KMS-11 (cell line): ENCODE measurements at regions not wholly inside any gene's neighbourhood (a gene's known extent, or its start where the extent isn't known, plus 50 kb on each side); places are given as distances from the start of the nearest gene placed in this dataset.

ENCODE experiments used
- H2AFZ ChIP-seq: fragments of 200-600 bp; sonication (generic); 2 replicates; pipeline ENCODE4 v1.6.1; 2016; ENCODE audit warnings: antibody characterized with exemption, mixed run types, low read depth
- H3K27ac ChIP-seq: fragments of 200-600 bp; sonication (generic); 2 replicates; pipeline ENCODE4 v1.6.1; 2016; ENCODE audit warnings: mild to moderate bottlenecking, mixed run types
- H3K27me3 ChIP-seq: fragments of 200-600 bp; sonication (generic); 2 replicates; pipeline ENCODE4 v1.6.1; 2017; ENCODE audit warnings: mild to moderate bottlenecking, low read depth, mixed run types, moderate library complexity; ENCODE audit not compliant: insufficient read depth
- H3K36me3 ChIP-seq: fragments of 200-600 bp; sonication (generic); 2 replicates; pipeline ENCODE4 v1.6.1; 2017; ENCODE audit warnings: mild to moderate bottlenecking, mixed run types; ENCODE audit not compliant: insufficient read depth
- H3K4me1 ChIP-seq: fragments of 200-600 bp; sonication (generic); 2 replicates; pipeline ENCODE4 v1.6.1; 2016; ENCODE audit warnings: mild to moderate bottlenecking, low read depth, mixed run types; ENCODE audit not compliant: poor library complexity, severe bottlenecking
- H3K4me2 ChIP-seq: fragments of 200-600 bp; sonication (generic); 2 replicates; pipeline ENCODE4 v1.7.0; 2016; ENCODE audit warnings: mild to moderate bottlenecking, mixed run types
- H3K4me3 ChIP-seq: fragments of 200-600 bp; sonication (generic); IDR thresholded peaks from 2 replicates; pipeline ENCODE4 v1.6.1; 2017; ENCODE audit warnings: low read depth, low read length, mixed read lengths; ENCODE audit not compliant: insufficient read depth
- H3K79me2 ChIP-seq: fragments of 200-600 bp; sonication (generic); 2 replicates; pipeline ENCODE4 v1.6.1; 2016; ENCODE audit warnings: low read depth, mixed run types; ENCODE audit not compliant: insufficient read depth
- H3K9ac ChIP-seq: fragments of 200-600 bp; sonication (generic); 2 replicates; pipeline ENCODE4 v1.6.1; 2016; ENCODE audit warnings: mild to moderate bottlenecking, mixed run types
- H4K20me1 ChIP-seq: fragments of 200-600 bp; sonication (generic); 2 replicates; pipeline ENCODE4 v1.6.1; 2016; ENCODE audit warnings: mild to moderate bottlenecking, mixed run types; ENCODE audit not compliant: insufficient read depth
- CTCF ChIP-seq: fragments of 200-600 bp; sonication (generic); conservative IDR thresholded peaks from 2 replicates; pipeline ENCODE4 v1.6.1; 2017; ENCODE audit warnings: low read depth, mild to moderate bottlenecking, antibody characterized with exemption, low read length, moderate library complexity, mixed read lengths

DNA sequence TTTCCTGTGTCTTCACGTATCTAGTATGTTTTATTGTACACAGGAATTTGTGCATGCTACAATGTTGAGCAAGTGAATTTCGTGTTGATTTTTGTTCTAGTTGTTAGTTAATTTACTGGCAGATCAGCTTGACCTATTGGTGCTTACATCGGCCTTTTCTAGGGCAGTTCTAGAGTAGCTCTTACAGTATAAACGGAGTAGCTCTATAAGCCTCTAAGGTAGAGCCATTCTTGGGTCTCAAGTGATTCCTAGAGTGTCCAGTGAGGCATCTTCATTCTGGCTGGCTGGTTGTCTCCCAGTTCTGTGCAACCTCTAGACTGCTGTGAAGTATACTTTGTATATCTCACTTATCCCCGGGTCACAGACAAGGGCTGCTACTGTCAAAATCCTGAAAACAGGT is 364.6 kb downstream of the CDH10 start:
- H3K36me3 ChIP-seq: no peaks in the 10 kb centered on the region
- H3K27ac ChIP-seq: no peak overlapping the region
- H3K79me2 ChIP-seq: no peaks in the 10 kb centered on the region
- H3K27me3 ChIP-seq: no peaks in the 10 kb centered on the region
- H4K20me1 ChIP-seq: no peaks in the 10 kb centered on the region
- H3K4me3 ChIP-seq: no peak overlapping the region
- H3K4me2 ChIP-seq: no peak overlapping the region
- TF ChIP-seq CTCF: no peak
- no peaks in the 10 kb centered on the region for H3K4me1 ChIP-seq
- no peak overlapping the region for H2AFZ ChIP-seq
- no peak overlapping the region for H3K9ac ChIP-seq

DNA sequence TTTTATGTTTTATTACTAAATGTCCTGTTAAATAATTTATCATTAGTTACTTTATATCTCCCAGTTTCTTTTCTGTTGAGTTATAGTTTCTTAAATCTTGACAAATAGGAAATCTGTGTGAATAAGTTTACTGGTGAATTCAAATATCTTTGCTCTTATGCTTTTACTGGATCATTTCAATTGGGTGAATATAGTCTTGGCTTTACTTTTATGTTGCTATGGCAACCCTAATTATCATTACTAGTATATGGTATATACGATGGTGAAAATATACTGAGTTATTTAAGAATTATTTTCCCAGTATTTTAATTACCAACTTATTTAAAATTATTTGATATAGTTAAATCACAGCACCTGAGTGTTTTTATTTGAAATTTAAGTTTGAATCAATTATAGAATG is 363.0 kb downstream of the CDH10 start:
- H3K4me2 ChIP-seq: no peak overlapping the region
- H3K27ac ChIP-seq: no peak overlapping the region
- H3K9ac ChIP-seq: no peak overlapping the region
- no peaks in the 10 kb centered on the region for H3K79me2 ChIP-seq
- H3K36me3 ChIP-seq: no peaks in the 10 kb centered on the region
- no peaks in the 10 kb centered on the region for H3K4me1 ChIP-seq
- no peaks in the 10 kb centered on the region for H3K27me3 ChIP-seq
- TF ChIP-seq CTCF: no peak
- H3K4me3 ChIP-seq: no peak overlapping the region
- no peak overlapping the region for H2AFZ ChIP-seq
- H4K20me1 ChIP-seq: no peaks in the 10 kb centered on the region

GRCh38 chr5:24289582-24290335 is 355.0 kb downstream of the CDH10 start:
- Histone ChIP-seq H4K20me1 (no peaks in the 10 kb centered on the region), H3K27me3 (no peaks in the 10 kb centered on the region), H3K4me1 (no peaks in the 10 kb centered on the region), H3K36me3 (no peaks in the 10 kb centered on the region), H3K9ac (no peak overlapping the region), H3K27ac (no peak overlapping the region), H2AFZ (no peak overlapping the region), H3K4me2 (no peak overlapping the region), H3K79me2 (no peaks in the 10 kb centered on the region), H3K4me3 (no peak overlapping the region)
- no peak for TF ChIP-seq CTCF

- Histone ChIP-seq H3K9ac (no peak overlapping the region), H3K4me2 (no peak overlapping the region), H3K27me3 (no peaks in the 10 kb centered on the region), H3K4me1 (no peaks in the 10 kb centered on the region), H4K20me1 (no peaks in the 10 kb centered on the region), H3K79me2 (no peaks in the 10 kb centered on the region), H2AFZ (no peak overlapping the region), H3K27ac (no peak overlapping the region), H3K4me3 (no peak overlapping the region), H3K36me3 (no peaks in the 10 kb centered on the region)
- TF ChIP-seq CTCF: no peak
Measured at GRCh38 chr5:24290536-24290935, 354.2 kb downstream of the CDH10 start.
